22Rv1 (cell line): ENCODE measurements at regions not wholly inside any gene's neighbourhood (a gene's known extent, or its start where the extent isn't known, plus 50 kb on each side); places are given as distances from the start of the nearest gene placed in this dataset.

Experiments
- H3K27ac ChIP-seq: fragments of 450-650 bp; 2 replicates; pipeline ENCODE4 v1.5.1; 2017
- CTCF ChIP-seq: fragments of 450-650 bp; IDR thresholded peaks from 2 replicates; pipeline ENCODE4 v1.5.1; 2017; ENCODE audit warnings: mild to moderate bottlenecking
- ZFX ChIP-seq: fragments of 450-650 bp; IDR thresholded peaks from 2 replicates; pipeline ENCODE4 v1.6.1; 2017; ENCODE audit warnings: antibody characterized with exemption, borderline replicate concordance

- TF ChIP-seq ZFX: no peak
- TF ChIP-seq CTCF: no peak
- H3K27ac ChIP-seq: no peak overlapping the region
Observed at GRCh38 chr3:135364676-135365075, 569.6 kb downstream of the EPHB1 start.

DNA sequence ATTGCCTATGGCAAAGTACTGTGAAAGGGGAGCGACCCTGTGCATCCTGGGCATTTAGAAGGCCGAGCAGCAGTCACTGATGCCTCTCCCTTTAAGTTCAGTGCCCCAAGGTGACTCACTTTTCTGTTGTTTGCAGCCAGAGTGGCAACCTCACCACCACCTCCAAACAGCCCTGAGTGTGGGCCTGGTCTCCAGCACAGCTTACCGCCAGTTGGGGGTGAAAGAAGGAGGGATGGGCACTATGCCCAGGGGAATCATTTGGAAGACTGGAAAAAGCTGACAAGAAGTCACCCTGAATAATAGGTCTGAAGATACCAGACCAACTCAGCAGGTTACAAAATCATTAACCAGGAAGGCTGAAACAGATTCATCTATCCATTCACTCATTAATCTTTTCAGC is 571.8 kb downstream of the EPHB1 start:
- no peak overlapping the region for H3K27ac ChIP-seq
- no peak for TF ChIP-seq ZFX
- TF ChIP-seq CTCF: no peak

DNA sequence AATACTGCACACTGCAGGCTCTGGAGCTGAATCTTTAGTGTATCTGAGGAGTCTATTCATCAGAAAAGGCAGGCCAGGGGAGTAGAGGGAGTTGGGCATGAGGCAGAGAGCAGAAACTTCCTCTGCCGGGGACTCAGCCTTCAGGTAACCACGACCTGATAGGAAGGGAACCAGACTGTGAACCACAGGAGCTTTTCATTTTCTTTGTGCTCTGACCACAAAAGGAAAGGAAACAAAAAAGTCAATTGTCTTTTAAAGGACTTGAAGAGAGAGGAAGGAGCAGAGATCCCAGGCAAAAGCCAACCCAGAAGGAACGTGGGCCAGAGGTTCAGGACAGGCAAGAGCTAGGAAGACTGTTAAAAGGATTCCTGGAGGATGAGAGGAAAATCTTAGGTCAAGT is 573.3 kb downstream of the EPHB1 start:
- no peak overlapping the region for H3K27ac ChIP-seq
- TF ChIP-seq CTCF: no peak
- TF ChIP-seq ZFX: no peak

GRCh38 chr3:135368781-135369180 is 573.7 kb downstream of the EPHB1 start:
- TF ChIP-seq ZFX: no peak
- H3K27ac ChIP-seq: no peak overlapping the region

- no peak for TF ChIP-seq ZFX
- TF ChIP-seq CTCF: no peak
Observed at GRCh38 chr3:135374571-135374970, 579.5 kb downstream of the EPHB1 start.

DNA sequence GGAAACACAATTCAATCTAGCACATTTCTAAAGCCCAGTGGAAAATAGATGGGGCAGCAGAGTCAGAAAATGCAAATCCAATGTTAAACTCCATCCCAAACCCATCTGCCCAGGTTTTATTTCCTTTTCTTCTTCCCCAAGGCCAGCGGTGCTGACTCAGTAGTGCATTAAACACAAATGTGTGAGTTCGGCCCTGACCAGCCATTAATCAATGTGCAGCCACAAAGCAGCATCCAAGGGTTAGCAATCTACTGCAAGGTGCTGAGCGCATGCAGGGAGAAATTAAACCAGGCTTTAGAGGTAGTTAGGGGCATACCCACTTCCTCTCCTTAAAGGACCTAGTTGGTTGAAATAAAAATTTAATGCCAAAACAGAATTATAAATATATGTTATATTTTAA is 583.3 kb upstream of the PPP2R3A start:
- TF ChIP-seq CTCF (no peak), ZFX (no peak)
- no peak overlapping the region for H3K27ac ChIP-seq

More at GRCh38 chr3:135374571-135374970, 579.5 kb downstream of the EPHB1 start:
- H3K27ac ChIP-seq: no peak overlapping the region

- TF ChIP-seq CTCF (no peak), ZFX (no peak)
- H3K27ac ChIP-seq: no peak overlapping the region
Observed at GRCh38 chr3:135382621-135383020, 582.9 kb upstream of the PPP2R3A start.

DNA sequence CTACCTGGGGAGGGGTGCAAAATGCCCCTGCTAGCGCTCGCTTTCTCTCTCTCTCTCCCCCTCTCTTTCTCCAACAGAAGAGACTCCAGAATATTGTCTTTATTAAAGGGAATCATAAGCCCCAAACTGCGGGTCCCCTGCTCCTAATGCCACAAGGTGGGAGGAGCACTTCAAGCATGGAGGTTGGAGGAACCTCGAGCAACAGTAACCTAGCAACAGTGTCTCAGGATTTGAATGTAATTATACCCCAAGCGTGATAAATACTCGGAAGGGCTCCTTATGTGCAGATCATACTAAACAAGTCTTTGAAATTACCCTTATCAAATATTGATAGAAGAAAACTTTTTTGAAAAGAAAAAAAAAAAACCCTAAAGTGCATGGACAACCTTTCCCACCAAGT is 582.2 kb upstream of the PPP2R3A start:
- TF ChIP-seq ZFX (no peak), CTCF (no peak)
- no peak overlapping the region for H3K27ac ChIP-seq
